CD14-positive monocyte (primary cell): ENCODE measurements at regions not wholly inside any gene's neighbourhood (a gene's known extent, or its start where the extent isn't known, plus 50 kb on each side); places are given as distances from the start of the nearest gene placed in this dataset.

ENCODE experiments used
- DNase-seq, 3 donors: peaks; one replicate each; pipeline ENCODE4 v3.0.0-alpha.2; 2011 to 2022
- H2AFZ ChIP-seq: 2 replicates; pipeline ENCODE4 v1.6.0; 2012; ENCODE audit warnings: mild to moderate bottlenecking, low read depth, low read length, inconsistent platforms; ENCODE audit not compliant: insufficient read depth, poor library complexity, severe bottlenecking
- H3K27ac ChIP-seq, 2 donors: 1 replicate in 1 of 2; 2 replicates in 1 of 2; pipeline ENCODE4 v1.5.1; 2012 to 2013; ENCODE audit warnings: low read length in 2 of 2, control low read depth in 1 of 2, inconsistent platforms in 1 of 2, low read depth in 1 of 2, mild to moderate bottlenecking in 1 of 2
- H3K27me3 ChIP-seq, 2 donors: one replicate each; pipeline versions ENCODE4 v1.6.0 to v1.6.1; 2011 to 2013; ENCODE audit warnings: low read length in 2 of 2; ENCODE audit not compliant: control insufficient read depth in 2 of 2, insufficient read depth in 2 of 2
- H3K36me3 ChIP-seq, 2 donors: replicated peaks in 1 of 2; 1 replicate in 1 of 2; 2 replicates in 1 of 2; pipeline versions ENCODE4 v1.5.1 to v1.6.1; 2012 to 2013; ENCODE audit warnings: low read length in 2 of 2, control low read depth in 1 of 2, inconsistent platforms in 1 of 2, mild to moderate bottlenecking in 1 of 2; ENCODE audit not compliant: insufficient read depth in 2 of 2, control insufficient read depth in 1 of 2
- H3K4me1 ChIP-seq, 2 donors: 1 replicate in 1 of 2; 2 replicates in 1 of 2; pipeline versions ENCODE4 v1.5.1 to v1.6.1; 2012 to 2013; ENCODE audit warnings: low read length in 2 of 2, control low read depth in 1 of 2, inconsistent platforms in 1 of 2, mild to moderate bottlenecking in 1 of 2, moderate library complexity in 1 of 2; ENCODE audit not compliant: insufficient read depth in 2 of 2, control insufficient read depth in 1 of 2
- H3K4me2 ChIP-seq: replicated peaks from 2 replicates; pipeline ENCODE3; 2012; ENCODE audit warnings: low read length, moderate library complexity, mild to moderate bottlenecking; ENCODE audit not compliant: poor library complexity, severe bottlenecking; ENCODE audit errors: extremely low read depth
- H3K4me3 ChIP-seq, 3 experiments: fragments of 200-600 bp in 1 of 3; sonication (generic) in 1 of 3; replicated peaks in 1 of 3; 1 replicate in 2 of 3; 2 replicates in 1 of 3; pipeline ENCODE4 v1.5.1; 2011 to 2013; ENCODE audit warnings: low read length in 3 of 3, mild to moderate bottlenecking in 3 of 3, control low read depth in 2 of 3, low read depth in 2 of 3, inconsistent platforms in 1 of 3, moderate library complexity in 1 of 3
- H3K79me2 ChIP-seq: 2 replicates; pipeline ENCODE4 v1.6.0; 2012; ENCODE audit warnings: mild to moderate bottlenecking, control low read depth, inconsistent platforms, low read length, moderate library complexity; ENCODE audit not compliant: insufficient read depth
- H3K9ac ChIP-seq: 2 replicates; pipeline ENCODE4 v1.6.0; 2017; ENCODE audit warnings: low read length, mild to moderate bottlenecking; ENCODE audit not compliant: insufficient read depth, poor library complexity, severe bottlenecking
- H3K9me3 ChIP-seq, 2 donors: replicated peaks in 1 of 2; 1 replicate in 1 of 2; 2 replicates in 1 of 2; pipeline versions ENCODE4 v1.5.1 to v1.6.1; 2012 to 2013; ENCODE audit warnings: low read length in 2 of 2, control low read depth in 1 of 2; ENCODE audit not compliant: control insufficient read depth in 1 of 2, insufficient read depth in 1 of 2
- H4K20me1 ChIP-seq: 2 replicates; pipeline ENCODE4 v1.6.0; 2012; ENCODE audit warnings: mild to moderate bottlenecking, low read length, control low read depth, moderate library complexity; ENCODE audit not compliant: insufficient read depth
- H3K27ac Mint-ChIP-seq, 7 donors: one replicate each; pipeline ENCODE4 v1.8.0; 2020; ENCODE audit warnings: mild to moderate bottlenecking in 7 of 7, mixed read lengths in 7 of 7, moderate library complexity in 6 of 7, inconsistent platforms in 2 of 7
- H3K27me3 Mint-ChIP-seq, 3 donors: one replicate each; pipeline ENCODE4 v1.8.0; 2021 to 2022; ENCODE audit warnings: low read depth in 3 of 3, mild to moderate bottlenecking in 3 of 3, mixed read lengths in 3 of 3, moderate library complexity in 3 of 3, inconsistent platforms in 1 of 3
- H3K36me3 Mint-ChIP-seq, 2 donors: one replicate each; pipeline ENCODE4 v1.8.0; 2020; ENCODE audit warnings: mixed read lengths in 2 of 2, inconsistent platforms in 1 of 2, mild to moderate bottlenecking in 1 of 2
- H3K4me1 Mint-ChIP-seq: one replicate; pipeline ENCODE4 v1.8.0; 2020; ENCODE audit warnings: mild to moderate bottlenecking, mixed read lengths
- H3K4me3 Mint-ChIP-seq, 2 donors: one replicate each; pipeline ENCODE4 v1.8.0; 2020; ENCODE audit warnings: mild to moderate bottlenecking in 2 of 2, mixed read lengths in 2 of 2, moderate library complexity in 1 of 2
- H3K9me3 Mint-ChIP-seq, 7 donors: one replicate each; pipeline ENCODE4 v1.8.0; 2020 to 2022; ENCODE audit warnings: mixed read lengths in 7 of 7, mild to moderate bottlenecking in 6 of 7, moderate library complexity in 6 of 7, inconsistent platforms in 2 of 7
- WGBS: methylation state at CpG from one replicate; pipeline ENCODE4 v1.1.5; 2013; ENCODE audit warnings: missing lambda C conversion rate; ENCODE audit not compliant: insufficient coverage; 5-methylcytosine and 5-hydroxymethylcytosine counted together
- intact Hi-C, 2 donors: fragments of 100-400 bp; cut with micrococcal nuclease; formaldehyde crosslinking; loops; one replicate each; pipeline versions ENCODE4 v1.15.0 to v1.15.1; 2023
- TF ChIP-seq, protein P1 (sequence below): fragments of 200-600 bp; IDR thresholded peaks from one replicate; pipeline ENCODE4 v1.8.0; 2022; ENCODE audit warnings: antibody characterized with exemption, mild to moderate bottlenecking

DNA sequence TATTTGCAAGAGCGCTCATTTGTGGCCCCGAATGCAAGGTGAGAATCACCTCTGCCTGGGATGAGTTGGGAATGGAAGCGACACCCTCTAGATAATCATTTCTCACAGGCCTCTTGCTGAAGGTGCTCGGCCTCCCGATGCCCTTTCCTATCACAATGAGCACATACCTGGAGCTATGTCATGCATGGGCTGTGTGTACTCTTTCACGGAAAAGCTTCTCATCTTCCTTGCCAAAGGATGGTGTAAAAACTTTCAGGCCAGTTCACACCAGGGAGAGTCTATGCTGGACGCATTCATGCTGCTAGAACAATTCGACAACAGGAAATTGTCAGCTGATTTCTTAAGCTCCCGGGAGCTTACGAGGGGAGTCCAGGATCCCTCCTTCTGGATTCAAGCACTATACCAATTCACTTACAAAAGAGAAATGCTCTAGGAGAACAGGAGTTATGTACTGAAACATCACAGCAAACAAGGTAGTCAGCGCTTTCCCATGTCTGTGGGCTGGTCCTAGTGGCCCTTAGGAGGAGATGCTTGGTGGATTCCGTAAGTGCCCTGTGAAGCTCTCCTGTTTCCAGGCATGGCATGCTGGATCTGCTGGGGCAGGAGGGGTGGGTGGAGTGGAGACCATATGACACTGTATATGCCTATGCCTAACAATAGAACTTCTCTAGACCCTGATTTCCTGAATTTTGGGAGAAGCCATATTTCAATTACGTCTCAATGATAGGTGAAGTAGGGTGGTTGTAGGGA, 53.1 kb upstream of the B3GAT1 start:
- Histone ChIP-seq H3K4me1 (no peaks in the 10 kb centered on the region), H3K9ac (no peak overlapping the region), H3K9me3 (no peaks in the 10 kb centered on the region), H3K4me2 (no peak overlapping the region), H3K27ac (no peak overlapping the region), H3K36me3 (no peaks in the 10 kb centered on the region), H3K4me3 (no peak overlapping the region), H3K27me3 (no peaks in the 10 kb centered on the region), H3K79me2 (no peaks in the 10 kb centered on the region), H4K20me1 (no peaks in the 10 kb centered on the region), H2AFZ (no peak overlapping the region)
- Mint-ChIP-seq H3K27me3 (peaks cover 7 to 18% (median 12%) of the 10 kb centered on the region in 3 donors), H3K9me3 (peaks cover 0 to 6% (median 0%) of the 10 kb centered on the region in 7 donors), H3K36me3 (no peaks in the 10 kb centered on the region), H3K4me3 (no peak overlapping the region), H3K27ac (peak overlapping the region in 1 of 7 donors; percentile 37), H3K4me1 (no peaks in the 10 kb centered on the region)
- WGBS: 80% methylated on average over 5 of the region's 13 CpGs
- intact Hi-C loops: no loop called here
- no peak for DNase-seq
- TF ChIP-seq, protein P1, sequence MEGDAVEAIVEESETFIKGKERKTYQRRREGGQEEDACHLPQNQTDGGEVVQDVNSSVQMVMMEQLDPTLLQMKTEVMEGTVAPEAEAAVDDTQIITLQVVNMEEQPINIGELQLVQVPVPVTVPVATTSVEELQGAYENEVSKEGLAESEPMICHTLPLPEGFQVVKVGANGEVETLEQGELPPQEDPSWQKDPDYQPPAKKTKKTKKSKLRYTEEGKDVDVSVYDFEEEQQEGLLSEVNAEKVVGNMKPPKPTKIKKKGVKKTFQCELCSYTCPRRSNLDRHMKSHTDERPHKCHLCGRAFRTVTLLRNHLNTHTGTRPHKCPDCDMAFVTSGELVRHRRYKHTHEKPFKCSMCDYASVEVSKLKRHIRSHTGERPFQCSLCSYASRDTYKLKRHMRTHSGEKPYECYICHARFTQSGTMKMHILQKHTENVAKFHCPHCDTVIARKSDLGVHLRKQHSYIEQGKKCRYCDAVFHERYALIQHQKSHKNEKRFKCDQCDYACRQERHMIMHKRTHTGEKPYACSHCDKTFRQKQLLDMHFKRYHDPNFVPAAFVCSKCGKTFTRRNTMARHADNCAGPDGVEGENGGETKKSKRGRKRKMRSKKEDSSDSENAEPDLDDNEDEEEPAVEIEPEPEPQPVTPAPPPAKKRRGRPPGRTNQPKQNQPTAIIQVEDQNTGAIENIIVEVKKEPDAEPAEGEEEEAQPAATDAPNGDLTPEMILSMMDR: no peak

DNA sequence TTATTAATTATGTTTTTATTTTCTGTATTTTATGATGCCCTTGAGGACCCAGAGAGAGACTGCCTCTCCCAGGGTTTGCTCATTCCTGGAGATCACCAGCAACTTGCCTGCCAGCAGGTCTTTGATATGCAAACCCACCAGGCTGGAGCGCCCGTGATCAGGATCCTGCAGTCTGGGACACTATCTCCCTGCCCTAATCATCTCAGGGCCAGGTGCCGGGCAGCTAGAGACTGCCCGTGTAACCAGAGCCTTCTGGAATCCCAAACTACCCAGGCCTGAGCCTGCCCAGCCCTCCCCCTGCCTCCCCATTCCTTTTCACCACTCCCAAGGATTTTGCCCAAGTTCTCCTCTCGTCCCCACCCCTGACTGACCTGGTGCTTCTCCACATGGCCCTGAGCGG, 52.2 kb upstream of the B3GAT1 start:
- no peak overlapping the region for H2AFZ ChIP-seq
- H4K20me1 ChIP-seq: no peaks in the 10 kb centered on the region
- Mint-ChIP-seq H3K4me1 (no peaks in the 10 kb centered on the region), H3K27ac (no peak overlapping the region), H3K4me3 (no peak overlapping the region), H3K36me3 (no peaks in the 10 kb centered on the region), H3K27me3 (peaks cover 7 to 18% (median 12%) of the 10 kb centered on the region in 3 donors), H3K9me3 (peaks cover 0 to 4% (median 0%) of the 10 kb centered on the region in 7 donors)
- no peaks in the 10 kb centered on the region for H3K4me1 ChIP-seq
- no peak overlapping the region for H3K4me2 ChIP-seq
- no peak overlapping the region for H3K9ac ChIP-seq
- H3K27me3 ChIP-seq: no peaks in the 10 kb centered on the region
- intact Hi-C loops: no loop called here
- no peak for DNase-seq
- H3K9me3 ChIP-seq: no peaks in the 10 kb centered on the region
- H3K4me3 ChIP-seq: no peak overlapping the region
- H3K36me3 ChIP-seq: no peaks in the 10 kb centered on the region
- no peak overlapping the region for H3K27ac ChIP-seq
- WGBS: 53% methylated on average over 6 of the region's 6 CpGs
- TF ChIP-seq, protein P1: no peak
- no peaks in the 10 kb centered on the region for H3K79me2 ChIP-seq
